A204.1 (cell line): ENCODE measurements at regions not wholly inside any gene's neighbourhood (a gene's known extent, or its start where the extent isn't known, plus 50 kb on each side); places are given as distances from the start of the nearest gene placed in this dataset.

Experiments
- FAIRE-seq: peaks from 2 replicates; lab custom pipeline; 2012; peaks lifted over from hg19 to GRCh38; lab: Jason Lieb, UNC

- FAIRE-seq = no peak
Observed at GRCh38 chr2:67660015-67660602, 263.0 kb downstream of the ETAA1 start.

DNA sequence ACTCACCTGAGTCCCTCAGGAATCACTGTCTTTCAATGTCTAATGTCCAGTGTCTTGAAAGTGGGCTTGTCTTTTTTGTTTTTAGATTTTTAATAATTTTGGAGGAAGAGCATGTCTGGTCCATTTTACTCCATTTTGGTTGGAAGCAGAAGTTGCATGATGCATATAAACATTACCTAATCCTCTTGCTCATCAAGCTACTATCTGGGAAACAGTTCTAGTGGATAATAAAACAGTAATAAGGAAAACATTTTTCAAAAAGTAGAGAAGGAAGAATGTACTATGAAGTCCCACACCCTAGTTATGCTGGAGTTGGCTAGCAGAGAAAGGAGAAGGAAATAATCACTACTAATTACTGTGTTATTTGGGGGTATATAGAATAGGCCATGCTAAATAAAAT is 263.7 kb downstream of the ETAA1 start:
- FAIRE-seq = no peak

- FAIRE-seq = no peak
Observed at GRCh38 chr2:67662222-67662621, 265.1 kb downstream of the ETAA1 start.

GRCh38 chr2:67663776-67664175 is 266.6 kb downstream of the ETAA1 start:
- no peak for FAIRE-seq

DNA sequence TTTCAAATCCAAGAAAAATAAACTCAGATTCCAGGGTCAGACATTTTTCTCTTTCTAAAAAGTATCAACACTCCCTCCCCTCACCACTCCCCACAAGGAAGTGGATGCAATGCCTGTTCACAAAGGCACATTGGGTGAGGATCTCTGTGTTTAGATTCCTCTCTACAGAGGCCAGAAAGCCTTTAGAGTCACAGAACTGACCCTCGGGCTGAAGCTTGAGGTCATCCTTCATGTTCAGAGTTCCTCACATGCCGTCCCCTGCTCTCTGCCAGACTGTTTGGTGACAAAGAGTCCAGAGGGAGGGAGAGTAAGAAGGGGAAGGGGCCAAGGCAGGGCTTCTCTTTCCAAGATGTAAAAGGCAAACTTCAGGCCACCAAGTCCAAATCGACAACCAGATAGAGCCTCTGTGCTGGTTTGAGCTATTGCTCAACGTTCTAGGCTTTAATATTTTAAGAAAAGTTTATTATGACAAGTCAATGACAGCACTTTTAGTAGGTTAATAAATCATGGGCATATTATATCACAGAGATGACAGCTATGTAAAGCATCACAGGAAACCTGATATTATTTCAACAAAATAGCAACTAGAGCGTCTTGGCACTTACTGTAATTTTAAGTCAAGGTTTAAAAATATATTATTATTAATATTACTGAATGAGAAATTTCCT is 269.4 kb downstream of the ETAA1 start:
- no peak for FAIRE-seq

GRCh38 chr2:67667054-67667908 is 270.1 kb downstream of the ETAA1 start:
- no peak for FAIRE-seq

- no peak for FAIRE-seq
Observed at GRCh38 chr2:67668538-67668937, 271.4 kb downstream of the ETAA1 start.

- no peak for FAIRE-seq
Observed at GRCh38 chr2:67669168-67669567, 272.0 kb downstream of the ETAA1 start.

DNA sequence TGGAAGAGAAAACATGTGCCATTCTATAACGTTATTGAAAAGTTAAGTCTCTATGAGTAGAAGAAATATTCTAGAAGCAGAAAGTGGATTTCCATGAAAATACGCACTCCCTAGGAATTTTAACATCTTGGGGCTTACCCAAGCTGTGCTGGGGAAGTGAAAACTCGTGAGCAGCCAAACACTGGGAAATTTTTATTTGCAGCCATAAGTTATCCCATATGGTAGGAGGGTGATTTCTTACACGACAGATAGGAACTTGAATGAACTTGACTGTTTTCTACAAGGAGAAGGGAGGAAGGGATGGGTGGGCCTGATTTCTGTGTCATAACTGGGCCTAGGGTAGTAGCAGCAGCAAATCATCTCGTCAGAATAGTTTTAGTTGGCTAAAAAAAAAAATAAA is 272.6 kb downstream of the ETAA1 start:
- no peak for FAIRE-seq

DNA sequence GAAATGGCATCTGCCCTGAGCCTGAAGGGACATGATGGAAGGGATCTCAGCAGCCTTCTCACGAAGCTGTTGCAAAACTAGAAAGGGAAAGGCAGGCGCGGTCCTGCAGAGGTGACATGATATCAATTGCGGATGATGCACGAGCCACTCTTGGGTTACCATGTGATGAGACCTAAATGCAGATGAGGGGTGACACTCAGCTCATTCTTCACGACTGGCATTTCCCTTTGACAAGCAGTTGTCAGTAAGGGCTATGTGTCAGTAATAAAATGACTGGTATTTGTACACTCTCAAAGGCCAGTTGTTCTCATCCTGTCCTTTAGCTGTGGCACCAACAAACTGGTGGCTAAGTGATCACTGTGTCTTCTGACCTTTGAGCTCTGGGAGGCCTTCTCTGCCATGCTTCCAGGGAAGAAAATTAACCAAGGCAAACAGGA is 273.6 kb downstream of the ETAA1 start:
- FAIRE-seq = no peak

GRCh38 chr2:67671464-67672450 is 274.6 kb downstream of the ETAA1 start:
- FAIRE-seq = no peak

DNA sequence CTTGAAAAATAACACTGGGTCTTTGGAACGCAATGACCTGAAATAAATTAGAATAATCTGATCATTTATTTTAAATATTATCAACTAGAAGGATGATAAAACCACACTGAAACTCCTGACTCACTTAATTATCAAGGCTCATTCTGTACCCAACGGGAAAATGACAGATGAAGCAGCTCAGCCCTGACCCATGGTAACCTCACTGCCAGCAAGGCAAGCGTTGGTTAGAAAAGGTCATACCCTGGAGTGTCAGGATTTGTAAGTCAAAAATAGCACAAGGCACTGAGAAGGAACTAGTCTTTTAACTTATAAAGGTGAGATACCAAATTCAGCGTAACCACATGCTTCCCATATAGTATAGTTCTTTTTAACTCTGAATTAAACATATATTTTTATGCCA is 277.5 kb downstream of the ETAA1 start:
- FAIRE-seq = no peak

GRCh38 chr2:67684991-67685390 is 287.9 kb downstream of the ETAA1 start:
- FAIRE-seq = no peak

- FAIRE-seq = no peak
Observed at GRCh38 chr2:67686254-67686653, 289.1 kb downstream of the ETAA1 start.

- FAIRE-seq = no peak
Observed at GRCh38 chr2:67689186-67689585, 292.1 kb downstream of the ETAA1 start.

DNA sequence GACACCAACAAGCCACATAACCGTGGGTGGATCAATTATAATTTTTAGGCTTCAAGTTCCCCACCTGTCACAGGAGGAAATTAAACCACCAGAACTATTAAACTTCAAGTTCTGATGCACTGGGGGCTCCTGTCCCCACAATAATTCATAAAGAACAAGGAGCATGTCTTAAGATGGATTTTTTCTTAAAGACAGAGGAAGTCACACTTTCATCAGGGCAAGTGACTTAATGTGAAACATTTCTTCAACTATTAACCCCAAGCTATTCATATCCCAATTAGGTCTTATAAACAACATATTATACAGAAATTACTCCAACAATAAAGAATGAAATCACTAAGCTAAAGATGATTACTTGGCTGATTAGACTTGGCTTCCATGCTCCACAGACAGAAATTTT is 292.5 kb downstream of the ETAA1 start:
- no peak for FAIRE-seq

DNA sequence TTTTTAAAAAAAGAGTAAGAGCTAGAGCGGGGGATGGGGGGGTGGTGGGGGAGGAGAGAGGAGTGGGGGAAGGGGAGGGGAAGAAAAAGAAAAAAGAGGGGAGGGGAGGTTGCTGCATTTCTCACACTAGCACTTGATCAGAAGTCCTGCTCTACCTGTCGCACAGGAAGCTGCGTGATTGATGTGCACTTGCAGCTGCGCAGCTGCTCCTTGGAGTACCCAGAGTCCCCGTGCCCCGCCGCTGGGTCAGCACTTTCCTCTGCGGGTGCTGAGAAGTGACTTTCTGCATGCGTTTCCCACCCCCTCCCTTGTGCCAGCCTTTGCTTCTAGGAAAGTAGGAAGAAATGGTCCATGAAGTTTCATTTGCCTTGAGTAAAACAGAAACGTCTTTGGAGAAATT is 297.3 kb downstream of the ETAA1 start:
- FAIRE-seq = no peak

DNA sequence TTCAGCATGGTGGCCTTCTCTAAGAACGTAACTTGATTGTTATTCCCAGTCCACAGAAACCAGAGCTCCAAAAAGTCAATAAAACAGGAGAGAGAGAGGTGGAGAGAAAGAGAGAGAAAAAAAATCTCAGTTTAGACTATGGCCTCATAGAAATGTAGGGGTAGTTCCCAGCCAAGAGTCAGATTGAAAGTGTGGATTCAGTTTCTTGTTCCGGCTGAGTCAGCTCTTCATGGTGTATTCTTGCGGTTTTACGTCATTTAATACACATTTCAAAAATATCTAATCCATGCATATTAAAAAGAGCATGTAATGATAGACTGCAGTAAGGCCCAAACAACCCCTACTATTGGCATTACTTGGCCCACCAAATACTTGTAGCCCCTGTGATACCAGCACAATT is 303.9 kb downstream of the ETAA1 start:
- no peak for FAIRE-seq

DNA sequence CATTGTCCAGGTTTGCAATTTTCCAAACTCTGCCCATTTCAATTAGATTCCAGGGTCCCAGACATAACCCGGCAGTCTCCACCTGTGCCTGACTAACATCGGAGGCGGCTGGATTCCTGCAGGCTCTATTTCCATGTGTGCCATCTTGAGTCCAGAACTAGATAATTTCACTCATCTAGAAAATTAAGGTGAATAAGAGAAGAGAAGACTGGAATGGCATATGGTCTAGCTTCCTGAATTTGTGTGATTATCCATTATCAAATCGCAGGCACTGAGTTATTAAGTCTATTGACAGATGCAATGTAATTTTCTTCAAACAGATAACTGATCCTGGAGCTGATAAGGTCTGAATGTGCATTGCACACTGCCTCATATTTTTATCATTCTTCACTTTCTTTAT is 305.2 kb downstream of the ETAA1 start:
- no peak for FAIRE-seq

- no peak for FAIRE-seq
Observed at GRCh38 chr2:67702937-67703336, 305.8 kb downstream of the ETAA1 start.

DNA sequence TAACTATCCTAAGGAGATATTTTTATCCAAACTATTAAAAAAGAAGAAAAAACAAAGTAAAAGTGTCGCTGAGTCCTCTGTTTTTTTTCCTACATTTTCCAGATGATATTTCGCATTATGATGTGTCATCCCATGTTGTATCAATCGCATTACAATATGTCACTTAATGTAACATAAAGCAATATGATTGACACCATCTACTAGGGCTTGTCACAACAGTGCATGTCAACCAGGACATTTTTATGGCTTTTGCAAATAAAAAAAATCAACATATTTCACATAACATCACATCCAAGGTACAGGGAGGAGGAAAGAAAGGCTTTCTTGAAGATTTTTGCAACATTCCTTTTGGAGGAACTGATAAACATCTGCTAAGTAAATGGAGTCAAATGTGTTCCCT is 308.9 kb downstream of the ETAA1 start:
- no peak for FAIRE-seq

DNA sequence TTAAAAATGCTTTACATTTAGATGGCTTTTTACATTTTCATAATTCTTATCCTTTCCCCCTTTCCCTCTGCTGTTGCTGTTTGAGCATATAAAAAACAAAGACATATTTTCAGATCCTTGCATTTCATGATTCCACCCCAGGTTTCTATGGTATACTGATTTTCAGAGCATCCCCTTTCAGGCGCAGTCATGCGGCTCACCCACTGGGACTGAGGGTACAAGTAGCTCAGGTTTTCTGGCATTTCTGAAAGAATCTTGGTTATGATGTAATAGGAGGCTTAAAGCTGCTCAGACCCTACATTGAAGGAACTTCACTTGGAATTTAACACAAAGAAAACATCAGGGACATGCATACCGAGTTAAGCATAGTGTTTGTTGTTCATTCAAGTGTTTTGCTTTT is 310.8 kb downstream of the ETAA1 start:
- FAIRE-seq = no peak
